HEK293T (cell line): ENCODE measurements at regions not wholly inside any gene's neighbourhood (a gene's known extent, or its start where the extent isn't known, plus 50 kb on each side); places are given as distances from the start of the nearest gene placed in this dataset.

Experiments used
- BHLHE40 ChIP-seq: fragments of 450-650 bp; IDR thresholded peaks from 2 replicates; pipeline ENCODE4 v1.6.1; 2016; ENCODE audit warnings: mild to moderate bottlenecking, moderate library complexity, borderline replicate concordance
- FOXM1 ChIP-seq: fragments of 450-650 bp; IDR thresholded peaks from 2 replicates; pipeline ENCODE4 v1.6.1; 2017; ENCODE audit warnings: mild to moderate bottlenecking, borderline replicate concordance
- TF ChIP-seq, protein P1 (sequence below): fragments of 450-650 bp; IDR thresholded peaks from 2 replicates; pipeline ENCODE4 v1.6.1; 2016

DNA sequence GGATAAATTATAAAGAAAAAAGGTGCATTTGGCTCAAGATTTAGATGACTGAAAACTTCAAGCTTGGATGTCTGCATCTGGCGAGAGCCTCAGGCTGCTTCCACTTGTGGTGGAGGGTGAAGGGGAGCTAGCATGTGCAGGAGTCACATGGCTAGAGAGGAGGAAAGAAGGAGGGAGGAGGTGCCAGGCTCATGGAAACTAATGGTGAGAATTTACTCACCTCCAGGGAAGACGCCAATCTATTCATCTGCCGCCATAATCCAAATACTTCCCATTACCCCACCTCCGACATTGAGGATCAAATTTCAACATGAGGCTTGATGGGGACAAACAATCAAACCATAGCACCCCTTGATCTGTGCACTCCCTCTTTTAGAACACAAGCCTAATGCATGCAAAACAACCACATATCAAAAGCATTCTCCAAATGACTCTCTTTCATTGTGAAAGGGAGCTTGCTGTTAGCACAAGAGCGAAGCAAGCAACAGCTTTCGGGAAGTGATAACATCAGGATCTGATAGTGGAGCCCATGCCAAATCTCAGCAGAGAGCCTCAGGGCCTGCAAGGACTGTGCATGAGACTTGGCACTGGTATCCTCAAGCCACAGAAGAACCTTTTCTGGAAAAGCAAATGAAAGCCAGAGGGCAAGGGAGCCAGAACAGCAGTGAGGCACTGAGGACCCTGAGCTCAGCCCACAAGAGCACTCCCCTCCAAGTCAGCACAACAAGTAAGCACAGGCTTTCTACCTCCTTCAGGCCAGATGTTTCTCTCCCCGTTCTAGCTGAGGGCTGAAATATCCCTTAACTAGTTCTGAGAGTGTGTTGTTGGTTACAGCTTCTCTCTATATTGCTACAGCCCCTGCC lies 50.2 kb upstream of the THBS1 start:
- no peak for TF ChIP-seq BHLHE40
- no peak for TF ChIP-seq FOXM1
- TF ChIP-seq, protein P1, sequence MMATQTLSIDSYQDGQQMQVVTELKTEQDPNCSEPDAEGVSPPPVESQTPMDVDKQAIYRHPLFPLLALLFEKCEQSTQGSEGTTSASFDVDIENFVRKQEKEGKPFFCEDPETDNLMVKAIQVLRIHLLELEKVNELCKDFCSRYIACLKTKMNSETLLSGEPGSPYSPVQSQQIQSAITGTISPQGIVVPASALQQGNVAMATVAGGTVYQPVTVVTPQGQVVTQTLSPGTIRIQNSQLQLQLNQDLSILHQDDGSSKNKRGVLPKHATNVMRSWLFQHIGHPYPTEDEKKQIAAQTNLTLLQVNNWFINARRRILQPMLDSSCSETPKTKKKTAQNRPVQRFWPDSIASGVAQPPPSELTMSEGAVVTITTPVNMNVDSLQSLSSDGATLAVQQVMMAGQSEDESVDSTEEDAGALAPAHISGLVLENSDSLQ, result no peak
